ENCODE measurements at regions not wholly inside any gene's neighbourhood (a gene's known extent, or its start where the extent isn't known, plus 50 kb on each side); places are given as distances from the start of the nearest gene placed in this dataset.

- intact Hi-C loops (cut with micrococcal nuclease) = no loop called here
- ChIA-PET POLR2A (ENCODE audit: partially characterized antibody) (no interaction called here), CTCF (ENCODE audit: partially characterized antibody) (no interaction called here)
- H3K9me3 Mint-ChIP-seq = peaks cover 2 to 29% (median 16%) of the 10 kb centered on the region in 8 donors
- no peak for DNase-seq
- Histone ChIP-seq H3K36me3 (ENCODE audit: insufficient read depth, low read length) (no peaks in the 10 kb centered on the region), H3K9me3 (ENCODE audit: control insufficient read depth in 1 of 2, low read length in 2 of 2) (no peaks in the 10 kb centered on the region), H3K27ac (ENCODE audit: low read depth, low read length) (no peak overlapping the region), H3K27me3 (ENCODE audit: insufficient read depth, low read length) (no peaks in the 10 kb centered on the region), H3K4me3 (ENCODE audit: low read length in 2 of 2) (no peak overlapping the region), H3K4me1 (ENCODE audit: insufficient read depth, low read length) (no peaks in the 10 kb centered on the region)
- H3K36me3 Mint-ChIP-seq = peaks cover 6 to 9% of the 10 kb centered on the region in 2 donors
- H3K27ac Mint-ChIP-seq = peak overlapping the region in 1 of 7 donors; percentile 55
- H3K27me3 Mint-ChIP-seq = no peaks in the 10 kb centered on the region
- no peak overlapping the region for H3K4me3 Mint-ChIP-seq
- H3K4me1 Mint-ChIP-seq = peaks cover 2 to 11% (median 8%) of the 10 kb centered on the region in 4 donors
Observed at GRCh38 chr3:109784852-109785631, 447.7 kb upstream of the DPPA4 start.

GRCh38 chr3:109803274-109803673, 465.9 kb upstream of the DPPA4 start:
- peaks cover 37 to 65% (median 49%) of the 10 kb centered on the region in 4 donors for H3K4me1 Mint-ChIP-seq
- no peaks in the 10 kb centered on the region for H3K27me3 ChIP-seq (ENCODE audit: insufficient read depth, low read length)
- H3K9me3 ChIP-seq (ENCODE audit: control insufficient read depth in 1 of 2, low read length in 2 of 2) = no peaks in the 10 kb centered on the region
- H3K36me3 ChIP-seq (ENCODE audit: insufficient read depth, low read length) = no peaks in the 10 kb centered on the region
- ChIA-PET POLR2A (ENCODE audit: partially characterized antibody) (interaction anchor here (1.0 kb wide), 1 partner anchor 29 kb away, joined by 4 read pairs; no protein-coding TSS in a partner anchor), CTCF (ENCODE audit: partially characterized antibody) (interaction anchor here (1.0 to 4.0 kb wide), 4 partner anchors 10 to 49 kb away, joined by 3 to 14 read pairs (median 3); no protein-coding TSS in a partner anchor)
- peaks cover 0 to 21% (median 14%) of the 10 kb centered on the region in 8 donors for H3K9me3 Mint-ChIP-seq
- DNase-seq = no peak
- H3K27me3 Mint-ChIP-seq = no peaks in the 10 kb centered on the region
- intact Hi-C loops (cut with micrococcal nuclease) = loop anchor here (5.0 to 10.0 kb wide), 2 partner anchors 142 to 1809 kb away; no protein-coding TSS in a partner anchor
- H3K4me3 Mint-ChIP-seq = peak overlapping the region in 1 of 8 donors; percentile 27
- peaks cover 8 to 11% of the 10 kb centered on the region in 2 donors for H3K36me3 Mint-ChIP-seq
- H3K4me3 ChIP-seq (ENCODE audit: low read length in 2 of 2) = no peak overlapping the region
- H3K27ac ChIP-seq (ENCODE audit: low read depth, low read length) = no peak overlapping the region
- peak overlapping the region in 4 of 7 donors; percentile 23 to 70 (median 46) for H3K27ac Mint-ChIP-seq
- H3K4me1 ChIP-seq (ENCODE audit: insufficient read depth, low read length) = peaks cover 40% of the 10 kb centered on the region

GRCh38 chr3:109804697-109805096, 467.4 kb upstream of the DPPA4 start:
- DNase-seq = peak; percentile 30 to 57 (median 39)
- POLR2A ChIA-PET (ENCODE audit: partially characterized antibody) = interaction anchor here (0.9 to 1.4 kb wide), 5 partner anchors 12 to 1734 kb away, joined by 3 to 6 read pairs (median 4); no protein-coding TSS in a partner anchor

GRCh38 chr3:109806929-109807328, 469.6 kb upstream of the DPPA4 start:
- Histone ChIP-seq H3K4me3 (ENCODE audit: low read length in 2 of 2) (no peak overlapping the region), H3K9me3 (ENCODE audit: control insufficient read depth in 1 of 2, low read length in 2 of 2) (no peaks in the 10 kb centered on the region), H3K36me3 (ENCODE audit: insufficient read depth, low read length) (no peaks in the 10 kb centered on the region), H3K4me1 (ENCODE audit: insufficient read depth, low read length) (peaks cover 49% of the 10 kb centered on the region), H3K27ac (ENCODE audit: low read depth, low read length) (peak overlapping the region; percentile 40), H3K27me3 (ENCODE audit: insufficient read depth, low read length) (no peaks in the 10 kb centered on the region)
- ChIA-PET CTCF (ENCODE audit: partially characterized antibody) (interaction anchor here (0.8 to 1.3 kb wide), 2 partner anchors 14 to 508 kb away, joined by 3 to 6 read pairs; no protein-coding TSS in a partner anchor), POLR2A (ENCODE audit: partially characterized antibody) (interaction anchor here (0.5 to 1.7 kb wide), 6 partner anchors 10 to 1736 kb away, joined by 3 to 8 read pairs (median 4); no protein-coding TSS in a partner anchor)
- Mint-ChIP-seq H3K4me1 (peaks cover 40 to 65% (median 52%) of the 10 kb centered on the region in 4 donors), H3K27ac (peak overlapping the region; percentile 83 to 97 (median 90)), H3K27me3 (no peaks in the 10 kb centered on the region), H3K4me3 (peak overlapping the region; percentile 72 to 88 (median 79)), H3K9me3 (peaks cover 0 to 12% (median 4%) of the 10 kb centered on the region in 8 donors), H3K36me3 (peaks cover 8 to 14% of the 10 kb centered on the region in 2 donors)
- intact Hi-C loops (cut with micrococcal nuclease) = loop anchor here (1.0 to 10.0 kb wide), 9 partner anchors 13 to 1736 kb away; partner anchors contain the start of genes IFT57 and NECTIN3
- peak; percentile 72 to 83 (median 80) for DNase-seq

More at GRCh38 chr3:109804697-109805096, 467.4 kb upstream of the DPPA4 start:
- no peak overlapping the region for H3K4me3 ChIP-seq (ENCODE audit: low read length in 2 of 2)
- Mint-ChIP-seq H3K9me3 (peaks cover 2 to 16% (median 7%) of the 10 kb centered on the region in 8 donors), H3K4me3 (peak overlapping the region in 6 of 8 donors; percentile 13 to 71 (median 42)), H3K4me1 (peaks cover 44 to 77% (median 57%) of the 10 kb centered on the region in 4 donors), H3K27ac (peak overlapping the region; percentile 57 to 91 (median 77)), H3K27me3 (no peaks in the 10 kb centered on the region), H3K36me3 (peaks cover 8 to 11% of the 10 kb centered on the region in 2 donors)
- peaks cover 49% of the 10 kb centered on the region for H3K4me1 ChIP-seq (ENCODE audit: insufficient read depth, low read length)
- CTCF ChIA-PET (ENCODE audit: partially characterized antibody) = interaction anchor here (0.8 to 4.0 kb wide), 4 partner anchors 11 to 526 kb away, joined by 3 to 14 read pairs (median 4); no protein-coding TSS in a partner anchor
- no peaks in the 10 kb centered on the region for H3K36me3 ChIP-seq (ENCODE audit: insufficient read depth, low read length)
- H3K27ac ChIP-seq (ENCODE audit: low read depth, low read length) = no peak overlapping the region
- H3K27me3 ChIP-seq (ENCODE audit: insufficient read depth, low read length) = no peaks in the 10 kb centered on the region
- intact Hi-C loops (cut with micrococcal nuclease) = loop anchor here (5.0 to 10.0 kb wide), 5 partner anchors 48 to 1808 kb away; partner anchors contain the start of genes IFT57 and NECTIN3
- no peaks in the 10 kb centered on the region for H3K9me3 ChIP-seq (ENCODE audit: control insufficient read depth in 1 of 2, low read length in 2 of 2)

- H3K4me1 ChIP-seq (ENCODE audit: insufficient read depth, low read length) = peaks cover 43% of the 10 kb centered on the region
- Mint-ChIP-seq H3K4me1 (peaks cover 36 to 48% (median 42%) of the 10 kb centered on the region in 4 donors), H3K4me3 (no peak overlapping the region), H3K27me3 (no peaks in the 10 kb centered on the region), H3K27ac (peak overlapping the region in 3 of 7 donors; percentile 28 to 48 (median 36)), H3K9me3 (peaks cover 0 to 16% (median 5%) of the 10 kb centered on the region in 8 donors), H3K36me3 (peaks cover 8 to 9% of the 10 kb centered on the region in 2 donors)
- H3K4me3 ChIP-seq (ENCODE audit: low read length in 2 of 2) = no peak overlapping the region
- H3K36me3 ChIP-seq (ENCODE audit: insufficient read depth, low read length) = no peaks in the 10 kb centered on the region
- H3K9me3 ChIP-seq (ENCODE audit: control insufficient read depth in 1 of 2, low read length in 2 of 2) = no peaks in the 10 kb centered on the region
- intact Hi-C loops (cut with micrococcal nuclease) = loop anchor here (5.0 to 10.0 kb wide), 4 partner anchors 43 to 1587 kb away; partner anchors contain the start of genes IFT57 and NECTIN3
- DNase-seq = no peak
- H3K27ac ChIP-seq (ENCODE audit: low read depth, low read length) = no peak overlapping the region
- POLR2A ChIA-PET (ENCODE audit: partially characterized antibody) = no interaction called here
- CTCF ChIA-PET (ENCODE audit: partially characterized antibody) = interaction anchor here (1.0 to 1.2 kb wide), 2 partner anchors 505 to 1730 kb away, joined by 4 read pairs; no protein-coding TSS in a partner anchor
- no peaks in the 10 kb centered on the region for H3K27me3 ChIP-seq (ENCODE audit: insufficient read depth, low read length)
Observed at GRCh38 chr3:109809513-109809912, 472.2 kb upstream of the DPPA4 start.

- no peak overlapping the region for H3K4me3 Mint-ChIP-seq
- no peak for DNase-seq
- peaks cover 0 to 4% (median 1%) of the 10 kb centered on the region in 4 donors for H3K4me1 Mint-ChIP-seq
- Histone ChIP-seq H3K36me3 (ENCODE audit: insufficient read depth, low read length) (no peaks in the 10 kb centered on the region), H3K27ac (ENCODE audit: low read depth, low read length) (no peak overlapping the region), H3K9me3 (ENCODE audit: control insufficient read depth in 1 of 2, low read length in 2 of 2) (no peaks in the 10 kb centered on the region), H3K27me3 (ENCODE audit: insufficient read depth, low read length) (no peaks in the 10 kb centered on the region), H3K4me3 (ENCODE audit: low read length in 2 of 2) (no peak overlapping the region), H3K4me1 (ENCODE audit: insufficient read depth, low read length) (no peaks in the 10 kb centered on the region)
- peaks cover 0 to 4% of the 10 kb centered on the region in 2 donors for H3K36me3 Mint-ChIP-seq
- ChIA-PET CTCF (ENCODE audit: partially characterized antibody) (no interaction called here), POLR2A (ENCODE audit: partially characterized antibody) (no interaction called here)
- H3K27me3 Mint-ChIP-seq = no peaks in the 10 kb centered on the region
- H3K9me3 Mint-ChIP-seq = peaks cover 0 to 4% (median 0%) of the 10 kb centered on the region in 8 donors
- intact Hi-C loops (cut with micrococcal nuclease) = no loop called here
- H3K27ac Mint-ChIP-seq = no peak overlapping the region
Observed at GRCh38 chr3:109818081-109818480, 480.7 kb upstream of the DPPA4 start.

Data from CD4-positive, alpha-beta memory T cell (primary cell).